D721Med (cell line): ENCODE measurements at regions not wholly inside any gene's neighbourhood (a gene's known extent, or its start where the extent isn't known, plus 50 kb on each side); places are given as distances from the start of the nearest gene placed in this dataset.
"Not testable (repeated sequence)": the region's sequence is repeated elsewhere in the genome, so short reads cannot be mapped to it uniquely, and the experiment has no call there.

Experiments
- DNase-seq: peaks from one replicate; pipeline ENCODE4 v3.0.0; 2011; ENCODE audit warnings: low spot score; ENCODE audit not compliant: insufficient read length
- FAIRE-seq: peaks from 2 replicates; lab custom pipeline; 2011; peaks lifted over from hg19 to GRCh38; lab: Jason Lieb, UNC
- TF ChIP-seq, protein P1 (sequence below): IDR thresholded peaks from 2 replicates; pipeline ENCODE4 v1.5.1; 2012; ENCODE audit warnings: mild to moderate bottlenecking, control low read depth; ENCODE audit not compliant: insufficient read depth; ENCODE audit errors: missing control alignments

DNA sequence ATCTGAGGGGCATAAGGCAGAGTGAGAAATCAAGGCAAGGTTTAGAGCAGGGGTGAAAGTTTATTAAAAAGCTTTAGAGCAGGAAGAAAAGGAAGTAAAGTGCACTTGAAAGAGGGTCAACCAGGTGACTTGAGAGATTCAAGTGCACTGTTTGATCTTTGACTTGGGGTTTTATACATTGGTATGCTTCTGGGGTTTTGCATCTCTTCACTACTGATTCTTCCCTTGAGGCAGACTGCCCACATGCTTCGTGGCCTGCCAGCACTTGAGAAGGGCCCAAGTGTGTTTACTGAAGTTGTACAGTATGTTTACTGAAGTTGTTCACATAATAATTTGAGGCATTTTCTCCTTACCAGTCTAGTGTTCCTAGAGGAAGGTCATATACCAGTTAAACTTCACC, 367.0 kb upstream of the UBE2E2 start:
- FAIRE-seq, result no peak
- TF ChIP-seq, protein P1, sequence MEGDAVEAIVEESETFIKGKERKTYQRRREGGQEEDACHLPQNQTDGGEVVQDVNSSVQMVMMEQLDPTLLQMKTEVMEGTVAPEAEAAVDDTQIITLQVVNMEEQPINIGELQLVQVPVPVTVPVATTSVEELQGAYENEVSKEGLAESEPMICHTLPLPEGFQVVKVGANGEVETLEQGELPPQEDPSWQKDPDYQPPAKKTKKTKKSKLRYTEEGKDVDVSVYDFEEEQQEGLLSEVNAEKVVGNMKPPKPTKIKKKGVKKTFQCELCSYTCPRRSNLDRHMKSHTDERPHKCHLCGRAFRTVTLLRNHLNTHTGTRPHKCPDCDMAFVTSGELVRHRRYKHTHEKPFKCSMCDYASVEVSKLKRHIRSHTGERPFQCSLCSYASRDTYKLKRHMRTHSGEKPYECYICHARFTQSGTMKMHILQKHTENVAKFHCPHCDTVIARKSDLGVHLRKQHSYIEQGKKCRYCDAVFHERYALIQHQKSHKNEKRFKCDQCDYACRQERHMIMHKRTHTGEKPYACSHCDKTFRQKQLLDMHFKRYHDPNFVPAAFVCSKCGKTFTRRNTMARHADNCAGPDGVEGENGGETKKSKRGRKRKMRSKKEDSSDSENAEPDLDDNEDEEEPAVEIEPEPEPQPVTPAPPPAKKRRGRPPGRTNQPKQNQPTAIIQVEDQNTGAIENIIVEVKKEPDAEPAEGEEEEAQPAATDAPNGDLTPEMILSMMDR, result no peak
- DNase-seq, result no peak

DNA sequence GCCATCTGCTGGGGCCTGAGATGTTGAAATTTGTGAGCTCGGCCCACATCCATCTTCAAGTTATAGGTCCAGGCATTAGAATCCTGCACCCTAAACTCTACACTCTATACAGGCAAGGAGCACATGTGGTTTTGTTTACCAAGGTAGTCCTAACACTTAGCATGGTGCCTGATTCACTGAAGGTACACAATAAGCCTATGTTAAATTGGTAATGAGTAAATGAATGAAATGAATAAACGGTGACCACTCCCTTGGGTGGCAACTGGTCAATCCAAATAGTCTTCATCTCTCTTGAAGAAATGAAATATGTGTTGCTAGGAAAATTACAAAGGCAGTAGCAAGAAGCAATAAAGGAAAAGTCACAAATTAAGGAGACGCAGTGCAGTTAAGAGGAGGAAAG, 359.3 kb upstream of the UBE2E2 start:
- no peak for DNase-seq
- TF ChIP-seq, protein P1, result no peak
- no peak for FAIRE-seq

DNA sequence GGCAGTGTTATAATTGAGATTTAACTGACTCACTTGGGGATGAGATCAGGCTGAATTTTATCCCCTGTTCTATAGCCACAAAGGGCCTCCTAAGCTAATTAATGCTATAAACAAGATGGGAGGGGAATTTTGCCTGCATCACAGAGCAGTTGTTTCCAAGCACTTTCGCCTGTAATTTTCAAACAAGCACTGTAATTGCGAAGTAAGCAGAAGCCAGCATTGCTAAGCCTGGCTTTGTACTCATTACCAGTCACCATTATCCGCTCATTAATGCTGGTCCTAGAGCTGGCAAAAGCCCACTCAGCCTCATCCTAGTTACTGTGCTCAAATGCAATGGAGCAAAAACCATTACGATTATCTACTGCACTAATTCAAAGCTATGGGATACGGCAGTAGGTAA, 356.6 kb upstream of the UBE2E2 start:
- DNase-seq, result no peak
- TF ChIP-seq, protein P1, result no peak
- peak; percentile 6 for FAIRE-seq

DNA sequence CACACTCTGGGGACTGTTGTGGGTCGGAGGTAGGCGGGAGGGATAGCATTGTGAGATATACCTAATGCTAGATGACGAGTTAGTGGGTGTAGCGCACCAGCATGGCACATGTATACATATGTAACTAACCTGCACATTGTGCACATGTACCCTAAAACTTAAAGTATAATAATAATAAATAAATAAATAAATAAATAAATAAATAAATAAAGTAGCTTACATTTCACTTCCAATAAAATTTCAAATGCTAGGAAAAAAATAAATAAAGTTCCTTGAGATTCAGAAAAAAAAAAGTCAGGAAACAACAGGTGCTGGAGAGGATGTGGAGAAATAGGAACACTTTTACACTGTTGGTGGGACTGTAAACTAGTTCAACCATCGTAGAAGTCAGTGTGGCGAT, 353.5 kb upstream of the UBE2E2 start:
- not testable (repeated sequence) for FAIRE-seq, DNase-seq

DNA sequence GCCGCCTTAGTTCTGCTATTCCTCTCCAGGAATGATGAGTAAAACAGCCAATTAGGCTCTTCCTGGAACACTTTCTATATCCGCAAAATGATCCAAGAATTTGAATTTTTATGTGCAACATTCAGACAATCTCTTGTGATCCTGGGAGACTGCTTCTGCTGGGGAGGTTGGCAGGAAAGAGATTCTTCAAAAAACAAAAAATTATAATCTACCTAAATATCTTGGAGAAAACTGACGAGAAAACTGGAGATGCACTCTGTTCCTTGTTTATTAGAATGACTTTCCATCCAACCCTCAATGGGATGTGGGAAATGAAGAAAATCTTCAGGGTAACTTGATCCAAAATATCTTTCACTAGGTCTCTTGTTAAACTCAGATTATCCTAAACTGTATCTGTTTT, 346.3 kb upstream of the UBE2E2 start:
- no peak for DNase-seq
- FAIRE-seq, result no peak
- TF ChIP-seq, protein P1, result no peak

DNA sequence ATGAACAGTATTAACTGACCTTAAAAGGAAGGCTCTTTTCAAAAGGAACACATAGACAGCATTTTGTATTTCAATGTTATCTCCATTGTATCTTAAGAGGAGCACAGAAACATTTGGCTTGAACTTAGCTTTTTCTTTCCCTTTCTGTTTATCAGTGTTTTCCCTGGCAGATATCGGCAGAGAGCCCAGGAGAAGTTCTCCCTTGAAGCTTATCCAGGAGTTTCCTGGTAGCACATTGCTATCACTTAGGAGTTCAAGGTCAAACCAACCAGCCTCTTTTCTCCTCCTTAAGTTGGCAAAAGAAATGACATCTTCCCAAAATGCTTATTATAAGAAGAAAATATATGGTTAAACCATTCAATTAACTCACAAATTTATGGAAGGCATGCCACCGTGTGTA, 344.6 kb upstream of the UBE2E2 start:
- TF ChIP-seq, protein P1, result no peak
- no peak for FAIRE-seq

DNA sequence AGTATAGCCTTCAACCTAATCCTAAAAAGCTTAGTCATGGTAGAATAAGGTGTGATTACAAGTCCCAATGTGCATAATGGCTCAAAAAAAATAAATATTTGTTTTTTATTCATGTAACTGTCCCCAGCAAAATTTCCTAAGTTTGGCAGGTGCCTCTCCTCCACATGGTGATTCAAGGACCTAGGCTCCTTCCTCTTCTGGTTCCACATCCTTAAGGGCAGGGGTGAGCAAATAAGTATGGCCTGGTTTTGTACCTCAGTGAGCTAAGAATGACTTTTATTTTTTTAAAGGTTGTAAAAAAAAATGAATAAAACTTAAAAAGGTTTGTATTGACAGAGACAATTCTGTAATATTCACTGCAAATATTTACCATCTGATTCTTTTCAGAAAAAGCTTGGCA, 343.5 kb upstream of the UBE2E2 start:
- FAIRE-seq, result no peak

More for the DNA sequence above, 344.6 kb upstream of the UBE2E2 start:
- DNase-seq, result no peak

More for the DNA sequence above, 343.5 kb upstream of the UBE2E2 start:
- DNase-seq, result no peak
- TF ChIP-seq, protein P1, result no peak
